ENCODE measurements at regions not wholly inside any gene's neighbourhood (a gene's known extent, or its start where the extent isn't known, plus 50 kb on each side); places are given as distances from the start of the nearest gene placed in this dataset.

- TF ChIP-seq EZH2 (IDR thresholded peaks at IDR 0.05) (no peak), POLR2AphosphoS5 (IDR thresholded peaks at IDR 0.05; ENCODE audit: borderline replicate concordance, low read depth, low read length) (no peak)
Measured at GRCh38 chr15:81789403-81789802, 256.4 kb downstream of the MEX3B start.

Measured in SK-N-MC (cell line).